ENCODE measurements at regions not wholly inside any gene's neighbourhood (a gene's known extent, or its start where the extent isn't known, plus 50 kb on each side); places are given as distances from the start of the nearest gene placed in this dataset.

DNA sequence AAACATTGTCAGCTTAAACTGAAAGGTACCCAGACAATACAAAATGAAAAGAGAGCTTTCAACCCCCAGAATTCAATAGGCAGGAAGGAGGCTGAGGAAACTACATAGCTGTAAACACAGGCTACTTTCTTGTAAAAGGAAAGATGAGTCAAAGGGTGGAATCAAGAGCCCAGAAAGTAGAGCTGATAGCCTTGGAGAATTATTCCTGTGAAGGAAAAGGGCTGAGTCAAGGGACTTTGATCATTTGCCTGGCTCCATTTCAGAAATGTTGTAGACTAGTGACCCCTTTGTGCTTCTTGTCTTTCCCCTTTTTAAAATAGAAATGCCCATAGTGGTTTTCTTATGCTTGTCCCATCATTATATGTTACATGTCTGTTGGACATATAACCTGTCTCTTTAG lies 597.6 kb downstream of the ADGRL2 start:
- TF ChIP-seq, protein P1, sequence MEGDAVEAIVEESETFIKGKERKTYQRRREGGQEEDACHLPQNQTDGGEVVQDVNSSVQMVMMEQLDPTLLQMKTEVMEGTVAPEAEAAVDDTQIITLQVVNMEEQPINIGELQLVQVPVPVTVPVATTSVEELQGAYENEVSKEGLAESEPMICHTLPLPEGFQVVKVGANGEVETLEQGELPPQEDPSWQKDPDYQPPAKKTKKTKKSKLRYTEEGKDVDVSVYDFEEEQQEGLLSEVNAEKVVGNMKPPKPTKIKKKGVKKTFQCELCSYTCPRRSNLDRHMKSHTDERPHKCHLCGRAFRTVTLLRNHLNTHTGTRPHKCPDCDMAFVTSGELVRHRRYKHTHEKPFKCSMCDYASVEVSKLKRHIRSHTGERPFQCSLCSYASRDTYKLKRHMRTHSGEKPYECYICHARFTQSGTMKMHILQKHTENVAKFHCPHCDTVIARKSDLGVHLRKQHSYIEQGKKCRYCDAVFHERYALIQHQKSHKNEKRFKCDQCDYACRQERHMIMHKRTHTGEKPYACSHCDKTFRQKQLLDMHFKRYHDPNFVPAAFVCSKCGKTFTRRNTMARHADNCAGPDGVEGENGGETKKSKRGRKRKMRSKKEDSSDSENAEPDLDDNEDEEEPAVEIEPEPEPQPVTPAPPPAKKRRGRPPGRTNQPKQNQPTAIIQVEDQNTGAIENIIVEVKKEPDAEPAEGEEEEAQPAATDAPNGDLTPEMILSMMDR (conservative IDR thresholded peaks at IDR 0.05), result no peak
- TF ChIP-seq ZFX (IDR thresholded peaks at IDR 0.05), result no peak

Data from C4-2B (cell line).